ENCODE measurements at regions not wholly inside any gene's neighbourhood (a gene's known extent, or its start where the extent isn't known, plus 50 kb on each side); places are given as distances from the start of the nearest gene placed in this dataset.
"Not testable (repeated sequence)": the region's sequence is repeated elsewhere in the genome, so short reads cannot be mapped to it uniquely, and the experiment has no call there.

- H3K36me3 ChIP-seq (ENCODE audit: insufficient read depth, low read length); H3K36me3 Mint-ChIP-seq; H3K4me1 ChIP-seq (ENCODE audit: insufficient read depth, low read length); H3K27ac ChIP-seq (ENCODE audit: low read depth, low read length); H3K4me3 Mint-ChIP-seq; H3K27ac Mint-ChIP-seq; H3K4me1 Mint-ChIP-seq; H3K9me3 Mint-ChIP-seq; H3K9me3 ChIP-seq (ENCODE audit: low read length); CTCF ChIA-PET; H3K27me3 Mint-ChIP-seq; H3K27me3 ChIP-seq (ENCODE audit: insufficient read depth, low read length, poor library complexity, severe bottlenecking); DNase-seq; H3K4me3 ChIP-seq (ENCODE audit: low read length); POLR2A ChIA-PET: not testable (repeated sequence)
Observed at GRCh38 chr17:20654575-20654974, 75.1 kb downstream of the CDRT15L2 start.

GRCh38 chr17:20665103-20665955 lies 85.8 kb downstream of the CDRT15L2 start:
- POLR2A ChIA-PET; H3K27ac Mint-ChIP-seq; H3K27ac ChIP-seq (ENCODE audit: low read depth, low read length); H3K27me3 ChIP-seq (ENCODE audit: insufficient read depth, low read length, poor library complexity, severe bottlenecking); H3K9me3 Mint-ChIP-seq; H3K4me1 ChIP-seq (ENCODE audit: insufficient read depth, low read length); H3K36me3 Mint-ChIP-seq; H3K9me3 ChIP-seq (ENCODE audit: low read length); DNase-seq; H3K36me3 ChIP-seq (ENCODE audit: insufficient read depth, low read length); CTCF ChIA-PET; H3K4me3 ChIP-seq (ENCODE audit: low read length); H3K27me3 Mint-ChIP-seq; H3K4me1 Mint-ChIP-seq; H3K4me3 Mint-ChIP-seq: not testable (repeated sequence)

- H3K27ac ChIP-seq (ENCODE audit: low read depth, low read length); H3K4me3 Mint-ChIP-seq; H3K4me3 ChIP-seq (ENCODE audit: low read length); H3K9me3 Mint-ChIP-seq; H3K4me1 Mint-ChIP-seq; H3K27ac Mint-ChIP-seq; H3K36me3 ChIP-seq (ENCODE audit: insufficient read depth, low read length); H3K27me3 Mint-ChIP-seq; H3K36me3 Mint-ChIP-seq; H3K4me1 ChIP-seq (ENCODE audit: insufficient read depth, low read length); POLR2A ChIA-PET; H3K9me3 ChIP-seq (ENCODE audit: low read length); DNase-seq; H3K27me3 ChIP-seq (ENCODE audit: insufficient read depth, low read length, poor library complexity, severe bottlenecking); CTCF ChIA-PET: not testable (repeated sequence)
Observed at GRCh38 chr17:20666689-20667088, 87.2 kb downstream of the CDRT15L2 start.

GRCh38 chr17:20667712-20668111 lies 88.2 kb downstream of the CDRT15L2 start:
- CTCF ChIA-PET = not testable (repeated sequence)

GRCh38 chr17:20668316-20668715 lies 88.8 kb downstream of the CDRT15L2 start:
- H3K27me3 ChIP-seq (ENCODE audit: insufficient read depth, low read length, poor library complexity, severe bottlenecking); H3K4me1 ChIP-seq (ENCODE audit: insufficient read depth, low read length); H3K36me3 Mint-ChIP-seq; POLR2A ChIA-PET; CTCF ChIA-PET; H3K27ac ChIP-seq (ENCODE audit: low read depth, low read length); H3K27ac Mint-ChIP-seq; H3K9me3 ChIP-seq (ENCODE audit: low read length); H3K4me3 Mint-ChIP-seq; H3K4me1 Mint-ChIP-seq; H3K9me3 Mint-ChIP-seq; H3K4me3 ChIP-seq (ENCODE audit: low read length); H3K27me3 Mint-ChIP-seq; H3K36me3 ChIP-seq (ENCODE audit: insufficient read depth, low read length); DNase-seq: not testable (repeated sequence)

More at GRCh38 chr17:20667712-20668111, 88.2 kb downstream of the CDRT15L2 start:
- H3K27me3 ChIP-seq (ENCODE audit: insufficient read depth, low read length, poor library complexity, severe bottlenecking); H3K4me3 Mint-ChIP-seq; H3K27me3 Mint-ChIP-seq; DNase-seq; H3K9me3 Mint-ChIP-seq; H3K9me3 ChIP-seq (ENCODE audit: low read length); H3K27ac Mint-ChIP-seq; H3K4me3 ChIP-seq (ENCODE audit: low read length); H3K36me3 ChIP-seq (ENCODE audit: insufficient read depth, low read length); H3K4me1 Mint-ChIP-seq; H3K36me3 Mint-ChIP-seq; POLR2A ChIA-PET; H3K4me1 ChIP-seq (ENCODE audit: insufficient read depth, low read length); H3K27ac ChIP-seq (ENCODE audit: low read depth, low read length): not testable (repeated sequence)

- H3K4me1 ChIP-seq (ENCODE audit: insufficient read depth, low read length); H3K27me3 ChIP-seq (ENCODE audit: insufficient read depth, low read length, poor library complexity, severe bottlenecking); H3K27me3 Mint-ChIP-seq; H3K36me3 Mint-ChIP-seq; H3K27ac Mint-ChIP-seq; H3K9me3 Mint-ChIP-seq; CTCF ChIA-PET; POLR2A ChIA-PET; H3K4me1 Mint-ChIP-seq; H3K27ac ChIP-seq (ENCODE audit: low read depth, low read length); H3K9me3 ChIP-seq (ENCODE audit: low read length); H3K36me3 ChIP-seq (ENCODE audit: insufficient read depth, low read length); H3K4me3 ChIP-seq (ENCODE audit: low read length); DNase-seq; H3K4me3 Mint-ChIP-seq: not testable (repeated sequence)
Observed at GRCh38 chr17:20668868-20669267, 89.3 kb downstream of the CDRT15L2 start.

GRCh38 chr17:20670506-20670905 lies 91.0 kb downstream of the CDRT15L2 start:
- H3K4me3 Mint-ChIP-seq; CTCF ChIA-PET; H3K27me3 Mint-ChIP-seq; H3K27ac ChIP-seq (ENCODE audit: low read depth, low read length); H3K27ac Mint-ChIP-seq; POLR2A ChIA-PET; H3K9me3 ChIP-seq (ENCODE audit: low read length); H3K4me1 Mint-ChIP-seq; H3K4me1 ChIP-seq (ENCODE audit: insufficient read depth, low read length); H3K27me3 ChIP-seq (ENCODE audit: insufficient read depth, low read length, poor library complexity, severe bottlenecking); DNase-seq; H3K4me3 ChIP-seq (ENCODE audit: low read length); H3K36me3 Mint-ChIP-seq; H3K9me3 Mint-ChIP-seq; H3K36me3 ChIP-seq (ENCODE audit: insufficient read depth, low read length): not testable (repeated sequence)

- H3K27me3 Mint-ChIP-seq; DNase-seq; H3K4me1 ChIP-seq (ENCODE audit: insufficient read depth, low read length); H3K27ac Mint-ChIP-seq; H3K4me1 Mint-ChIP-seq; POLR2A ChIA-PET; H3K9me3 Mint-ChIP-seq; H3K4me3 ChIP-seq (ENCODE audit: low read length); H3K4me3 Mint-ChIP-seq; H3K36me3 ChIP-seq (ENCODE audit: insufficient read depth, low read length); H3K27me3 ChIP-seq (ENCODE audit: insufficient read depth, low read length, poor library complexity, severe bottlenecking); H3K36me3 Mint-ChIP-seq; H3K27ac ChIP-seq (ENCODE audit: low read depth, low read length); CTCF ChIA-PET; H3K9me3 ChIP-seq (ENCODE audit: low read length): not testable (repeated sequence)
Observed at GRCh38 chr17:20674374-20674773, 94.8 kb downstream of the CDRT15L2 start.

GRCh38 chr17:20675707-20676106 lies 96.2 kb downstream of the CDRT15L2 start:
- H3K27ac Mint-ChIP-seq; H3K4me1 Mint-ChIP-seq; H3K9me3 ChIP-seq (ENCODE audit: low read length); H3K27ac ChIP-seq (ENCODE audit: low read depth, low read length); H3K4me1 ChIP-seq (ENCODE audit: insufficient read depth, low read length); H3K4me3 Mint-ChIP-seq; H3K27me3 ChIP-seq (ENCODE audit: insufficient read depth, low read length, poor library complexity, severe bottlenecking); H3K9me3 Mint-ChIP-seq; POLR2A ChIA-PET; H3K27me3 Mint-ChIP-seq; H3K36me3 ChIP-seq (ENCODE audit: insufficient read depth, low read length); DNase-seq; H3K36me3 Mint-ChIP-seq; CTCF ChIA-PET; H3K4me3 ChIP-seq (ENCODE audit: low read length): not testable (repeated sequence)

Data from CD8-positive, alpha-beta memory T cell (primary cell).